ENCODE measurements at regions not wholly inside any gene's neighbourhood (a gene's known extent, or its start where the extent isn't known, plus 50 kb on each side); places are given as distances from the start of the nearest gene placed in this dataset.

DNA sequence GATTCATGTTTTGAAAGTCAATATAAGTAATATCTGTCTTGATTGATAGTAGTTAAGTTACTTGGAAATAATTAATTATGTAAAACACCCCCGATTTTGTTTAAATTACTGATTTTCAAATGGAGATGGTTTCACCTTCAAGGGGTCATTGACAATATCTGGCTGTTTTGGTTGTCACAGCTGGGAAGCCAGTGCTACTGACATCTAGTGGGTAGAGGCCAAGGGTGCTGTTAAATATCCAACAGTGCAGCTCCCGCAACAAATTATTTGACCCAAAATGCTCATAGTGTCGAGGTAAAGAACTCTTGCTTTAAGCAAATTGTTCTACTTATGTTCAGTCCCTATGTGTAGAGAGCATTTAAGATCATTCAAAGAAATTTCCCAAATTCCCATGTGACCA lies 50.6 kb upstream of the PCDH20 start:
- H3K27me3 Mint-ChIP-seq (ENCODE audit: low read depth): no peaks in the 10 kb centered on the region
- no peak overlapping the region for H3K4me3 Mint-ChIP-seq

More for the DNA sequence above, 50.6 kb upstream of the PCDH20 start:
- DNase-seq (ENCODE audit: low spot score): peak; percentile 25
- ChIA-PET POLR2A (no interaction called here), CTCF (interaction anchor here (0.5 to 0.7 kb wide), 2 partner anchors 52 to 151 kb away, joined by 3 to 8 read pairs; no protein-coding TSS in a partner anchor)
- ATAC-seq: peak; percentile 80
- Mint-ChIP-seq H3K9me3 (no peaks in the 10 kb centered on the region), H3K36me3 (no peaks in the 10 kb centered on the region), H3K4me1 (no peaks in the 10 kb centered on the region), H3K27ac (no peak overlapping the region)
- TF ChIP-seq, protein P1, sequence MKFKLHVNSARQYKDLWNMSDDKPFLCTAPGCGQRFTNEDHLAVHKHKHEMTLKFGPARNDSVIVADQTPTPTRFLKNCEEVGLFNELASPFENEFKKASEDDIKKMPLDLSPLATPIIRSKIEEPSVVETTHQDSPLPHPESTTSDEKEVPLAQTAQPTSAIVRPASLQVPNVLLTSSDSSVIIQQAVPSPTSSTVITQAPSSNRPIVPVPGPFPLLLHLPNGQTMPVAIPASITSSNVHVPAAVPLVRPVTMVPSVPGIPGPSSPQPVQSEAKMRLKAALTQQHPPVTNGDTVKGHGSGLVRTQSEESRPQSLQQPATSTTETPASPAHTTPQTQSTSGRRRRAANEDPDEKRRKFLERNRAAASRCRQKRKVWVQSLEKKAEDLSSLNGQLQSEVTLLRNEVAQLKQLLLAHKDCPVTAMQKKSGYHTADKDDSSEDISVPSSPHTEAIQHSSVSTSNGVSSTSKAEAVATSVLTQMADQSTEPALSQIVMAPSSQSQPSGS (CRISPR knock-in tag; IDR thresholded peaks at IDR 0.05; ENCODE audit: borderline replicate concordance, low read depth): no peak
- TF ChIP-seq MAX (CRISPR knock-in tag; IDR thresholded peaks at IDR 0.05) (no peak), ZNF425 (CRISPR knock-in tag; conservative IDR thresholded peaks at IDR 0.05) (no peak), RELA (CRISPR knock-in tag; IDR thresholded peaks at IDR 0.05; ENCODE audit: borderline replicate concordance) (no peak), PREB (CRISPR knock-in tag; IDR thresholded peaks at IDR 0.05; ENCODE audit: borderline replicate concordance) (no peak), HMGXB4 (CRISPR knock-in tag; IDR thresholded peaks at IDR 0.05) (no peak), HMGA2 (CRISPR knock-in tag; IDR thresholded peaks at IDR 0.05) (no peak), IRF2 (CRISPR knock-in tag; IDR thresholded peaks at IDR 0.05; ENCODE audit: borderline replicate concordance, low read depth) (no peak), USF1 (CRISPR knock-in tag; IDR thresholded peaks at IDR 0.05) (no peak), ZNF317 (CRISPR knock-in tag; IDR thresholded peaks at IDR 0.05; ENCODE audit: borderline replicate concordance, low read depth) (no peak), AFF4 (CRISPR knock-in tag; IDR thresholded peaks at IDR 0.05; ENCODE audit: borderline replicate concordance) (no peak), RORB (CRISPR knock-in tag; IDR thresholded peaks at IDR 0.05) (no peak), TEAD4 (CRISPR knock-in tag; IDR thresholded peaks at IDR 0.05) (no peak), TEAD1 (CRISPR knock-in tag; IDR thresholded peaks at IDR 0.05) (no peak), JUN (CRISPR knock-in tag; IDR thresholded peaks at IDR 0.05) (no peak), IRF1 (CRISPR knock-in tag; IDR thresholded peaks at IDR 0.05) (no peak)
- TF ChIP-seq, protein P2, sequence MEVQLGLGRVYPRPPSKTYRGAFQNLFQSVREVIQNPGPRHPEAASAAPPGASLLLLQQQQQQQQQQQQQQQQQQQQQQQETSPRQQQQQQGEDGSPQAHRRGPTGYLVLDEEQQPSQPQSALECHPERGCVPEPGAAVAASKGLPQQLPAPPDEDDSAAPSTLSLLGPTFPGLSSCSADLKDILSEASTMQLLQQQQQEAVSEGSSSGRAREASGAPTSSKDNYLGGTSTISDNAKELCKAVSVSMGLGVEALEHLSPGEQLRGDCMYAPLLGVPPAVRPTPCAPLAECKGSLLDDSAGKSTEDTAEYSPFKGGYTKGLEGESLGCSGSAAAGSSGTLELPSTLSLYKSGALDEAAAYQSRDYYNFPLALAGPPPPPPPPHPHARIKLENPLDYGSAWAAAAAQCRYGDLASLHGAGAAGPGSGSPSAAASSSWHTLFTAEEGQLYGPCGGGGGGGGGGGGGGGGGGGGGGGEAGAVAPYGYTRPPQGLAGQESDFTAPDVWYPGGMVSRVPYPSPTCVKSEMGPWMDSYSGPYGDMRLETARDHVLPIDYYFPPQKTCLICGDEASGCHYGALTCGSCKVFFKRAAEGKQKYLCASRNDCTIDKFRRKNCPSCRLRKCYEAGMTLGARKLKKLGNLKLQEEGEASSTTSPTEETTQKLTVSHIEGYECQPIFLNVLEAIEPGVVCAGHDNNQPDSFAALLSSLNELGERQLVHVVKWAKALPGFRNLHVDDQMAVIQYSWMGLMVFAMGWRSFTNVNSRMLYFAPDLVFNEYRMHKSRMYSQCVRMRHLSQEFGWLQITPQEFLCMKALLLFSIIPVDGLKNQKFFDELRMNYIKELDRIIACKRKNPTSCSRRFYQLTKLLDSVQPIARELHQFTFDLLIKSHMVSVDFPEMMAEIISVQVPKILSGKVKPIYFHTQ (CRISPR knock-in tag; IDR thresholded peaks at IDR 0.05): no peak
